Colonic mucosa (tissue), 4 donors: ENCODE measurements at regions not wholly inside any gene's neighbourhood (a gene's known extent, or its start where the extent isn't known, plus 50 kb on each side); places are given as distances from the start of the nearest gene placed in this dataset.

Source experiments
- DNase-seq: peaks from one replicate; pipeline ENCODE4 v3.0.0-alpha.2; 2020
- H3K27ac ChIP-seq: fragments of 200-600 bp; one replicate; pipeline ENCODE4 v1.8.0; 2021
- H3K27me3 ChIP-seq: fragments of 200-600 bp; one replicate; pipeline ENCODE4 v1.8.0; 2021
- H3K36me3 ChIP-seq: fragments of 200-600 bp; one replicate; pipeline ENCODE4 v1.8.0; 2021
- H3K4me1 ChIP-seq: fragments of 200-600 bp; one replicate; pipeline ENCODE4 v1.8.0; 2021; ENCODE audit warnings: mild to moderate bottlenecking
- H3K4me3 ChIP-seq: fragments of 200-600 bp; one replicate; pipeline ENCODE4 v1.8.0; 2021
- H3K9ac ChIP-seq, 2 donors: one replicate each; pipeline ENCODE4 v1.7.0; 2013; ENCODE audit warnings: control low read depth in 2 of 2, low read depth in 2 of 2, low read length in 2 of 2
- H3K9me3 ChIP-seq: fragments of 200-600 bp; one replicate; pipeline ENCODE4 v1.8.0; 2021
- intact Hi-C: fragments of 100-400 bp; cut with DNase I; formaldehyde crosslinking; loops from one replicate; pipeline ENCODE4 v1.14.1; 2022
- TF ChIP-seq, protein P1 (sequence below): fragments of 200-600 bp; IDR thresholded peaks from one replicate; pipeline ENCODE4 v1.8.0; 2022; ENCODE audit warnings: antibody characterized with exemption, mild to moderate bottlenecking
- donor health status: healthy.
- donor health status: DM: no; HTN: no; CAD: no.
- donor health status: DM: no; HTN: no; CAD: no.

DNA sequence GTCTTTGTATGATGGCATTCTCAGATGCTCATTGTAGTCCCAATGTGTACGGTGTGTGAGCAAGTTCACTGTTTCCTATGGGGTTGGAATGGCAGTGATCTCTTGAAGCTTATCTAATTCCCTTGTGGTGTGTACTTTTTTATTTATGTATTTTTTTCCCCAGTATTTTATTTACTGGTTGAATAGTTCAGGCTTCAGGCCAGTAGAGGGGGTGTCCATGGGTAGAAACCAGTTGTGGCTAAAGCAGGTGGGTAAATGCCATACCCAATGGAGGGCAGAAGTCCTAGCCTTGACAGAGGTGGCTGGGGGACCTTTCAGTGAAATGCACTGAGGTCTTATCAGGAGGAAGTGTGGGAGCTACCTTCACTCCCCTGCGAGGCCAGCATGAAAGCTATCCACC, 351.4 kb upstream of the CWC22 start:
- H3K36me3 ChIP-seq, result no peaks in the 10 kb centered on the region
- TF ChIP-seq, protein P1, sequence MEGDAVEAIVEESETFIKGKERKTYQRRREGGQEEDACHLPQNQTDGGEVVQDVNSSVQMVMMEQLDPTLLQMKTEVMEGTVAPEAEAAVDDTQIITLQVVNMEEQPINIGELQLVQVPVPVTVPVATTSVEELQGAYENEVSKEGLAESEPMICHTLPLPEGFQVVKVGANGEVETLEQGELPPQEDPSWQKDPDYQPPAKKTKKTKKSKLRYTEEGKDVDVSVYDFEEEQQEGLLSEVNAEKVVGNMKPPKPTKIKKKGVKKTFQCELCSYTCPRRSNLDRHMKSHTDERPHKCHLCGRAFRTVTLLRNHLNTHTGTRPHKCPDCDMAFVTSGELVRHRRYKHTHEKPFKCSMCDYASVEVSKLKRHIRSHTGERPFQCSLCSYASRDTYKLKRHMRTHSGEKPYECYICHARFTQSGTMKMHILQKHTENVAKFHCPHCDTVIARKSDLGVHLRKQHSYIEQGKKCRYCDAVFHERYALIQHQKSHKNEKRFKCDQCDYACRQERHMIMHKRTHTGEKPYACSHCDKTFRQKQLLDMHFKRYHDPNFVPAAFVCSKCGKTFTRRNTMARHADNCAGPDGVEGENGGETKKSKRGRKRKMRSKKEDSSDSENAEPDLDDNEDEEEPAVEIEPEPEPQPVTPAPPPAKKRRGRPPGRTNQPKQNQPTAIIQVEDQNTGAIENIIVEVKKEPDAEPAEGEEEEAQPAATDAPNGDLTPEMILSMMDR, result no peak
- intact Hi-C loops, result no loop called here

DNA sequence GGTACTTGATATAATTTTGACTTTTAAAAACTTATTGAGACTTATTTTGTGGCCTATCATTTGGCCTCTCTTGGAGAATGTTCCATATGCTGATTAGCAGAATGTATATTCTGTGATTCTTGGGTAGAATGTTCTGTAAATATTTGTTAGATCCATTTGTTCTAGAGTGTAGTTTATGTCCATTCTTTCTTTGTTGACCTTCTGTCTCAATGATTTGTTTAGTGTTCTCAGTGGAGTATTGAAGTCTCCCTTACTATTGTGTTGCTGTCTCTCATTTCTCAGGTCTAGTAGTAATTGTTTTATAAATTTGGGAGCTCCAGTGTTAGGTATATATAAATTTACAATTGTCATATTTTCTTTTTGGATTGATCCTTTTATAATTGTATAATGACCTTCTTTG, 349.6 kb upstream of the CWC22 start:
- Histone ChIP-seq H3K27me3 (no peaks in the 10 kb centered on the region), H3K9ac (no peak overlapping the region), H3K4me1 (no peaks in the 10 kb centered on the region), H3K9me3 (no peaks in the 10 kb centered on the region), H3K36me3 (no peaks in the 10 kb centered on the region), H3K4me3 (no peak overlapping the region), H3K27ac (no peak overlapping the region)
- TF ChIP-seq, protein P1, result no peak
- intact Hi-C loops, result no loop called here
- DNase-seq, result no peak

More for the DNA sequence above, 351.4 kb upstream of the CWC22 start:
- no peak for DNase-seq
- no peaks in the 10 kb centered on the region for H3K27me3 ChIP-seq
- H3K9ac ChIP-seq, result no peak overlapping the region
- H3K4me3 ChIP-seq, result no peak overlapping the region
- no peaks in the 10 kb centered on the region for H3K9me3 ChIP-seq
- H3K27ac ChIP-seq, result no peak overlapping the region
- no peaks in the 10 kb centered on the region for H3K4me1 ChIP-seq

DNA sequence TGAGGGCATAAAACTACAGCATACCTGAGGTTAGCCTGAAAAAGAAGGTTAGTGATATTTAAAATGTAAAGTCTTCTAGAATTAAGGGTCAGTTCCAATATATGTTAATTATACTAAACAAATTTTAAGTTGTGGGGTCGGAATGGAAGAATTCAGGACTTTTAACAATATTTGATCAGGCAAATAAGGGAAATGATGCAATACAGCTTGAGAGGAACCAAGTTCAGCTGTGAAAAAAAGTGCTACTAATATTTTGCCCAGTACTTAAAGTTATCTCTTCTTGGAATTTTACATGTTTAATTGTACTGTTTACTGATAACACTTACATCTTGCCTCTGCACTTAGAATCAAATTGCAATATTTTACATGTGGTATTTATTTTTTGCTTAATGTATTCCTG, 345.5 kb upstream of the CWC22 start:
- TF ChIP-seq, protein P1, result no peak
- Histone ChIP-seq H3K9ac (no peak overlapping the region), H3K27me3 (no peaks in the 10 kb centered on the region), H3K36me3 (no peaks in the 10 kb centered on the region), H3K4me3 (no peak overlapping the region), H3K4me1 (no peaks in the 10 kb centered on the region), H3K27ac (no peak overlapping the region), H3K9me3 (no peaks in the 10 kb centered on the region)
- no peak for DNase-seq
- intact Hi-C loops, result no loop called here

DNA sequence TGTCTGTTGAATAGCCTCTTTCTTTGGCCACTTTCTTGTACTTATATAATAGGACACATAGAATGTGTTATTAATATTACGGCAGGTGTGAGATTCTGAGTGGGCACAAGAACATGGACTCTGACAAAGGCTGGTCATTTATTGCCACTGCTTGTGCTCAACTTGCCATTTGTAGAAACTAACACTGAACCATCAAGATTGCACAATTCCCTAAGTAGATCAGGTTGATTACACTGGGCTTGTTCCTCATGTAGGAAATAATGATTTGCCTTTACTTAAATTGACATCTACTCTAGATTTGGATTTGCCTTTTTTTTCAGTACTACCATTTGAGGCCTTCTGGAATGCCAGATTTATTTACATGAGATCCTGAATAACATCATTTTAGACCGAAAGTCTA, 342.7 kb upstream of the CWC22 start:
- DNase-seq, result no peak
- intact Hi-C loops, result no loop called here
- TF ChIP-seq, protein P1, result no peak

DNA sequence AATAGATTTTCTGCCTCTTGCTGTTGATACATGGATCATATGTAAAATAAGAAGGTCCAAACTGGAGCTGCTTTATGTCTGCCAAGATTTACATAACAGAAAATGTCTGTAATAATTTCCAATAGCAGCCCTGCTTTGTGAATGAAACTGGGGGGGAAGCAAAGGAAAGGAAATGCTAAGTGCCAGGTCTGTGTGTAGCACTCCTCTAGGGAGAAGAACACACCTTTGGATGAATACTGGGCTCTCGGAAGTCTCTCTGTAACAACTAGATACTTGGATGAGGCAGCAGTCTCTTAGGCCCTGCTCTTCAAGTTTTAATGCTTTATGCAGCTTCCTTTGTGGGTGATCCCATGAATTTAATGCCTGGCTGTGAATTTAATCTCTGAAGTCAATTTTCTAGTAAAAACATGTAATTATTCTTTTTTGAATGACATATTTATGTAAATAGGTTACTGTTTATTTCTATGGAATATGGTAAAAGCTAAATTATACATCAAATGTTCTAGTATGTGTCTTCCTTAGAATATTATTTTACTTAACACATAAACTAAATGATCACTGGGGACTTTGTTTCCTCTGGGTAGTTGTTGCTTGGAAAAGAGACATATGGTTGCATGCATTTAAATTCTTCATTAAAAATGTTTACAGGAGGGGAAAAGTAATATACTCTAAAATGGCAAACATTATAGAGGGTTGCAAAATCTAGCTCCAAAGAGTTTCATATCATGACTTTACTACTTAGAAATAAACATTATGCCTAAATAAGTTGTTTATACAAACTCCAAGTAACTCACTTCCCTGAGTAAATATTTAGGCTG, 336.6 kb upstream of the CWC22 start:
- Histone ChIP-seq H3K9ac (no peak overlapping the region), H3K9me3 (no peaks in the 10 kb centered on the region), H3K4me3 (no peak overlapping the region), H3K27ac (no peak overlapping the region), H3K36me3 (no peaks in the 10 kb centered on the region), H3K4me1 (no peaks in the 10 kb centered on the region), H3K27me3 (no peaks in the 10 kb centered on the region)
- TF ChIP-seq, protein P1, result no peak
- intact Hi-C loops, result no loop called here
- no peak for DNase-seq

More for the DNA sequence above, 342.7 kb upstream of the CWC22 start:
- H3K4me1 ChIP-seq, result no peaks in the 10 kb centered on the region
- H3K27me3 ChIP-seq, result no peaks in the 10 kb centered on the region
- H3K36me3 ChIP-seq, result no peaks in the 10 kb centered on the region
- no peaks in the 10 kb centered on the region for H3K9me3 ChIP-seq
- no peak overlapping the region for H3K4me3 ChIP-seq
- no peak overlapping the region for H3K9ac ChIP-seq
- no peak overlapping the region for H3K27ac ChIP-seq
